H1 (cell line): ENCODE measurements at regions not wholly inside any gene's neighbourhood (a gene's known extent, or its start where the extent isn't known, plus 50 kb on each side); places are given as distances from the start of the nearest gene placed in this dataset.

ENCODE experiments used
- CTCF ChIA-PET: fragments of 300-600 bp; sonication (Branson Sonifier 250); formaldehyde crosslinking; loops from one replicate; lab custom pipeline; 2021; ENCODE audit not compliant: partially characterized antibody; lab: Charles Lee
- POLR2A ChIA-PET: fragments of 300-600 bp; sonication (Branson Sonifier 250); formaldehyde crosslinking; loops from one replicate; lab custom pipeline; 2021; ENCODE audit warnings: inconsistent platforms; ENCODE audit not compliant: partially characterized antibody; lab: Charles Lee
- DNase-seq, 2 experiments: peaks; one replicate each; pipeline versions ENCODE4 v3.0.0 to v3.0.0-alpha.2; 2010 to 2022; ENCODE audit warnings: low spot score in 2 of 2, low read depth in 1 of 2, mixed read lengths in 1 of 2
- FAIRE-seq: peaks from 2 replicates; lab custom pipeline; 2011; peaks lifted over from hg19 to GRCh38; lab: Jason Lieb, UNC
- H2AFZ ChIP-seq: 2 replicates; pipeline ENCODE4 v1.8.1; 2012; ENCODE audit warnings: low read length, inconsistent platforms
- H2AK5ac ChIP-seq: 2 replicates; pipeline ENCODE4 v1.6.1; 2013; ENCODE audit warnings: low read depth, low read length
- H2BK120ac ChIP-seq: replicated peaks from 2 replicates; pipeline ENCODE3; 2013; ENCODE audit warnings: low read depth, low read length, inconsistent platforms
- H2BK12ac ChIP-seq: 2 replicates; pipeline ENCODE4 v1.6.1; 2013; ENCODE audit warnings: low read depth, low read length
- H2BK15ac ChIP-seq: 2 replicates; pipeline ENCODE4 v1.6.1; 2013; ENCODE audit warnings: low read length
- H2BK20ac ChIP-seq: 2 replicates; pipeline ENCODE4 v1.6.1; 2013; ENCODE audit warnings: low read length
- H2BK5ac ChIP-seq: 2 replicates; pipeline ENCODE4 v1.6.1; 2013; ENCODE audit warnings: low read depth, low read length
- H3K14ac ChIP-seq: 2 replicates; pipeline ENCODE4 v1.6.1; 2013; ENCODE audit warnings: inconsistent platforms; ENCODE audit not compliant: insufficient read length
- H3K18ac ChIP-seq: 2 replicates; pipeline ENCODE4 v1.6.1; 2013; ENCODE audit warnings: low read length; ENCODE audit errors: extremely low read depth
- H3K23ac ChIP-seq: 2 replicates; pipeline ENCODE4 v1.6.1; 2013; ENCODE audit warnings: inconsistent platforms; ENCODE audit not compliant: insufficient read length
- H3K23me2 ChIP-seq: 2 replicates; pipeline ENCODE4 v1.6.1; 2013; ENCODE audit warnings: low read depth, low read length
- H3K27ac ChIP-seq: 2 replicates; pipeline ENCODE4 v1.6.1; 2011; ENCODE audit warnings: low read depth, low read length, inconsistent platforms
- H3K27me3 ChIP-seq, 4 experiments: replicated peaks in 1 of 4; 1 replicate in 1 of 4; 2 replicates in 3 of 4; pipeline versions ENCODE4 v1.6.1 to v1.8.1; 2011 to 2013; ENCODE audit warnings: low read length in 3 of 4, mild to moderate bottlenecking in 3 of 4, inconsistent platforms in 2 of 4, mixed read lengths in 2 of 4, moderate library complexity in 1 of 4; ENCODE audit not compliant: control insufficient read depth in 3 of 4, insufficient read depth in 3 of 4; ENCODE audit errors: extremely low read depth in 1 of 4
- H3K36me3 ChIP-seq, 4 experiments: 2 replicates each; pipeline versions ENCODE4 v1.6.1 to v1.8.1; 2011 to 2013; ENCODE audit warnings: mild to moderate bottlenecking in 4 of 4, low read length in 3 of 4, moderate library complexity in 2 of 4, control low read depth in 1 of 4, inconsistent platforms in 1 of 4; ENCODE audit not compliant: insufficient read depth in 4 of 4, control insufficient read depth in 2 of 4
- H3K4ac ChIP-seq: replicated peaks from 2 replicates; pipeline ENCODE3; 2013; ENCODE audit warnings: low read length, low read depth, mixed read lengths, inconsistent platforms; ENCODE audit not compliant: insufficient read length
- H3K4me1 ChIP-seq, 4 experiments: replicated peaks in 1 of 4; 1 replicate in 1 of 4; 2 replicates in 3 of 4; pipeline versions ENCODE4 v1.6.1 to v1.8.1; 2011 to 2013; ENCODE audit warnings: low read length in 3 of 4, inconsistent platforms in 2 of 4, mixed read lengths in 1 of 4; ENCODE audit not compliant: insufficient read depth in 4 of 4, control insufficient read depth in 3 of 4
- H3K4me2 ChIP-seq, 2 experiments: 2 replicates each; pipeline versions ENCODE4 v1.6.1 to v1.8.1; 2011 to 2013; ENCODE audit warnings: low read depth in 2 of 2, low read length in 2 of 2, control low read depth in 1 of 2, inconsistent platforms in 1 of 2, mild to moderate bottlenecking in 1 of 2; ENCODE audit not compliant: insufficient read depth in 1 of 2
- H3K4me3 ChIP-seq, 4 experiments: fragments of 200-600, 300-600 bp in 1 of 4; sonication (generic), shearing (Covaris generic), sonication (Bioruptor Twin) in 1 of 4; 2 replicates each; pipeline versions ENCODE4 v1.5.1 to v1.8.1; 2011 to 2016; ENCODE audit warnings: low read length in 4 of 4, low read depth in 3 of 4, control low read depth in 2 of 4, inconsistent platforms in 2 of 4, mild to moderate bottlenecking in 2 of 4, mixed read lengths in 1 of 4, moderate library complexity in 1 of 4; ENCODE audit not compliant: insufficient read depth in 2 of 4; ENCODE audit errors: extremely low read depth in 1 of 4
- H3K56ac ChIP-seq: replicated peaks from 2 replicates; pipeline ENCODE3; 2013; ENCODE audit warnings: low read depth, mild to moderate bottlenecking, mixed read lengths, low read length, inconsistent platforms; ENCODE audit not compliant: insufficient read length
- H3K79me1 ChIP-seq: 2 replicates; pipeline ENCODE4 v1.6.1; 2013; ENCODE audit warnings: low read depth, low read length, control low read depth
- H3K79me2 ChIP-seq, 2 experiments: 2 replicates each; pipeline versions ENCODE4 v1.6.1 to v1.8.1; 2012 to 2013; ENCODE audit warnings: low read length in 2 of 2, mild to moderate bottlenecking in 2 of 2, inconsistent platforms in 1 of 2; ENCODE audit not compliant: insufficient read depth in 2 of 2, control insufficient read depth in 1 of 2
- H3K9ac ChIP-seq, 4 experiments: replicated peaks in 1 of 4; 1 replicate in 1 of 4; 2 replicates in 3 of 4; pipeline versions ENCODE4 v1.6.1 to v1.8.1; 2011 to 2013; ENCODE audit warnings: low read depth in 3 of 4, low read length in 3 of 4, control low read depth in 2 of 4, mild to moderate bottlenecking in 2 of 4, moderate library complexity in 2 of 4, inconsistent platforms in 1 of 4; ENCODE audit errors: extremely low read depth in 1 of 4
- H3K9me3 ChIP-seq, 2 experiments: 2 replicates each; pipeline versions ENCODE4 v1.6.1 to v1.8.1; 2012 to 2013; ENCODE audit warnings: mild to moderate bottlenecking in 2 of 2, moderate library complexity in 2 of 2, control low read depth in 1 of 2, inconsistent platforms in 1 of 2, low read depth in 1 of 2, low read length in 1 of 2, mixed read lengths in 1 of 2; ENCODE audit not compliant: insufficient read depth in 2 of 2
- H4K20me1 ChIP-seq, 2 experiments: replicated peaks in 1 of 2; 2 replicates each; pipeline versions ENCODE3 to v1.8.1; 2011 to 2013; ENCODE audit warnings: inconsistent platforms in 2 of 2, low read length in 2 of 2, mild to moderate bottlenecking in 1 of 2; ENCODE audit not compliant: insufficient read depth in 2 of 2, control insufficient read depth in 1 of 2
- H4K5ac ChIP-seq: 2 replicates; pipeline ENCODE4 v1.6.1; 2013; ENCODE audit warnings: low read length, low read depth, mixed read lengths, inconsistent platforms; ENCODE audit not compliant: insufficient read length
- H4K8ac ChIP-seq: 2 replicates; pipeline ENCODE4 v1.8.0; 2013; ENCODE audit warnings: mild to moderate bottlenecking, moderate library complexity, low read length, inconsistent platforms; ENCODE audit not compliant: insufficient read depth; ENCODE audit errors: extremely low read depth
- H4K91ac ChIP-seq: replicated peaks from 2 replicates; pipeline ENCODE3; 2013; ENCODE audit warnings: low read length, mixed read lengths, inconsistent platforms; ENCODE audit not compliant: insufficient read length
- BACH1 ChIP-seq: IDR thresholded peaks from 2 replicates; pipeline ENCODE4 v1.6.1; 2012; ENCODE audit warnings: low read length, improper control_type of control experiment
- CHD2 ChIP-seq: IDR thresholded peaks from 2 replicates; pipeline ENCODE4 v1.6.1; 2012; ENCODE audit warnings: low read length, improper control_type of control experiment
- EZH2 ChIP-seq: fragments of 200-600 bp; sonication (generic); IDR thresholded peaks from 2 replicates; pipeline ENCODE4 v1.7.1; 2012; ENCODE audit warnings: low read depth, mild to moderate bottlenecking, moderate library complexity, low read length, inconsistent platforms; ENCODE audit not compliant: severe bottlenecking
- JUN ChIP-seq: IDR thresholded peaks from 2 replicates; pipeline ENCODE4 v1.6.1; 2011; ENCODE audit warnings: low read depth, mild to moderate bottlenecking, improper control_type of control experiment, low read length
- NRF1 ChIP-seq: IDR thresholded peaks from 2 replicates; pipeline ENCODE4 v1.6.1; 2011; ENCODE audit warnings: mild to moderate bottlenecking, low read depth, low read length, improper control_type of control experiment
- PHF8 ChIP-seq: fragments of 200-600 bp; sonication (generic); conservative IDR thresholded peaks from 2 replicates; pipeline ENCODE4 v1.7.1; 2012; ENCODE audit warnings: low read depth, mild to moderate bottlenecking, inconsistent platforms, low read length, moderate library complexity
- POLR2A ChIP-seq, 2 experiments: IDR thresholded peaks; 1 replicate in 1 of 2; 2 replicates in 1 of 2; pipeline ENCODE4 v1.6.1; 2011; ENCODE audit warnings: low read depth in 2 of 2, low read length in 2 of 2, mild to moderate bottlenecking in 2 of 2; ENCODE audit errors: control extremely low read depth in 1 of 2
- POLR2AphosphoS5 ChIP-seq: IDR thresholded peaks from 2 replicates; pipeline ENCODE4 v1.6.1; 2011; ENCODE audit warnings: low read depth, low read length
- RAD21 ChIP-seq, 2 experiments: IDR thresholded peaks in 1 of 2; conservative IDR thresholded peaks in 1 of 2; 2 replicates each; pipeline ENCODE4 v1.6.1; 2011; ENCODE audit warnings: low read depth in 2 of 2, low read length in 2 of 2, improper control_type of control experiment in 1 of 2, inconsistent platforms in 1 of 2, mild to moderate bottlenecking in 1 of 2, moderate library complexity in 1 of 2
- RFX5 ChIP-seq: IDR thresholded peaks from 2 replicates; pipeline ENCODE4 v1.6.1; 2011; ENCODE audit warnings: low read depth, low read length, improper control_type of control experiment, borderline replicate concordance
- SRF ChIP-seq: IDR thresholded peaks from 2 replicates; pipeline ENCODE4 v1.6.1; 2011; ENCODE audit warnings: mild to moderate bottlenecking, low read depth, low read length, moderate library complexity
- SUZ12 ChIP-seq: fragments of 200-600 bp; sonication (generic); IDR thresholded peaks from 2 replicates; pipeline ENCODE4 v1.6.1; 2012; ENCODE audit warnings: mild to moderate bottlenecking, inconsistent platforms, low read length, moderate library complexity, mixed read lengths
- TBP ChIP-seq: IDR thresholded peaks from 2 replicates; pipeline ENCODE4 v1.6.1; 2011; ENCODE audit warnings: low read depth, low read length, improper control_type of control experiment
- WGBS, 2 experiments: shearing (Covaris generic) in 1 of 2; methylation state at CpG; one replicate each; pipeline versions ENCODE4 v1.1.6 to v1.1.7; 2013 to 2015; ENCODE audit warnings: low lambda C conversion rate in 2 of 2, mixed read lengths in 2 of 2, inconsistent platforms in 1 of 2, low coverage in 1 of 2, missing lambda C conversion rate in 1 of 2; ENCODE audit not compliant: insufficient replicate concordance in 2 of 2, insufficient coverage in 1 of 2, insufficient read length in 1 of 2; ENCODE audit errors: extremely low coverage in 1 of 2, missing lambda C conversion rate in 1 of 2; 5-methylcytosine and 5-hydroxymethylcytosine counted together
- TF ChIP-seq, protein P1 (sequence below): IDR thresholded peaks from 2 replicates; pipeline ENCODE4 v1.6.1; 2012; ENCODE audit warnings: low read length, inconsistent platforms

DNA sequence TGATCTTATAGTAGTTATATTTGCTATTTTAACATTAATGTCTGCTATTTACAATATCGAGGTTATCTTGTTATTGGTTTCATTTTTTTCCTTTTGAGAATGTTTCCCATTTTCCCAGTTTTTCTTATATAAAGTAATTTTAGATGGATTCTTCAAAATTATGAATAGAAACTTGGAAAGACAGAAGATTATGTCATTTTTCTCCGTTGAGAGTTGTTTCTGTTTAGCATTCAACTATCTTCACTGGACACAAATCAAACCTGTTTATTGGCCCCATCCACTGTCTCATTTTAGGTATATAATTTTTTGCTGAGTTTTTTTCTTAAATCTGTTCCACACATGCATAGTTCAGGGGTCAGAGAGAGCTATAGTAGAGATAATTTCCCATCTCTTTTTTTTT, 1430.9 kb upstream of the MIR17HG start:
- whole genome bisulfite sequencing, 2 experiments = 91% methylated on average over 2 of the region's 2 CpGs; no CpG with 5 or more reads in 1 of the 2 experiments
- Histone ChIP-seq H2BK5ac (no peak overlapping the region), H4K5ac (no peak overlapping the region), H3K23me2 (no peaks in the 10 kb centered on the region), H2BK20ac (no peak overlapping the region), H3K27ac (no peak overlapping the region), H2BK15ac (no peak overlapping the region), H4K91ac (no peak overlapping the region), H4K20me1 (no peaks in the 10 kb centered on the region), H3K9me3 (no peaks in the 10 kb centered on the region), H2BK12ac (no peak overlapping the region), H3K36me3 (no peaks in the 10 kb centered on the region), H3K23ac (no peak overlapping the region), H3K4me1 (no peaks in the 10 kb centered on the region), H4K8ac (no peak overlapping the region), H3K56ac (no peak overlapping the region), H3K4me3 (no peak overlapping the region), H3K79me1 (no peaks in the 10 kb centered on the region), H3K9ac (no peak overlapping the region), H3K18ac (no peak overlapping the region), H3K4ac (no peak overlapping the region), H3K4me2 (no peak overlapping the region), H2AFZ (no peak overlapping the region), H3K14ac (no peak overlapping the region), H3K27me3 (no peaks in the 10 kb centered on the region), H2AK5ac (no peak overlapping the region), H2BK120ac (no peak overlapping the region), H3K79me2 (no peaks in the 10 kb centered on the region)
- POLR2A ChIA-PET = no interaction called here
- FAIRE-seq (no peak), DNase-seq (no peak)
- CTCF ChIA-PET = interaction anchor here (0.6 kb wide), 1 partner anchor 25 kb away, joined by 4 read pairs; no protein-coding TSS in a partner anchor
- no peak for TF ChIP-seq EZH2
- no peak for TF ChIP-seq CHD2
- TF ChIP-seq RAD21 (IDR thresholded peaks at IDR 0.05 in 1 of 2, conservative IDR thresholded peaks at IDR 0.05 in 1 of 2; ENCODE audit: low read depth in 2 of 2, low read length in 2 of 2) = no peak
- no peak for TF ChIP-seq SUZ12
- TF ChIP-seq, protein P1, sequence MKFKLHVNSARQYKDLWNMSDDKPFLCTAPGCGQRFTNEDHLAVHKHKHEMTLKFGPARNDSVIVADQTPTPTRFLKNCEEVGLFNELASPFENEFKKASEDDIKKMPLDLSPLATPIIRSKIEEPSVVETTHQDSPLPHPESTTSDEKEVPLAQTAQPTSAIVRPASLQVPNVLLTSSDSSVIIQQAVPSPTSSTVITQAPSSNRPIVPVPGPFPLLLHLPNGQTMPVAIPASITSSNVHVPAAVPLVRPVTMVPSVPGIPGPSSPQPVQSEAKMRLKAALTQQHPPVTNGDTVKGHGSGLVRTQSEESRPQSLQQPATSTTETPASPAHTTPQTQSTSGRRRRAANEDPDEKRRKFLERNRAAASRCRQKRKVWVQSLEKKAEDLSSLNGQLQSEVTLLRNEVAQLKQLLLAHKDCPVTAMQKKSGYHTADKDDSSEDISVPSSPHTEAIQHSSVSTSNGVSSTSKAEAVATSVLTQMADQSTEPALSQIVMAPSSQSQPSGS = no peak
- no peak for TF ChIP-seq TBP
- TF ChIP-seq POLR2AphosphoS5 = no peak
- no peak for TF ChIP-seq JUN
- TF ChIP-seq SRF = no peak
- TF ChIP-seq BACH1 = no peak
- no peak for TF ChIP-seq PHF8
- no peak for TF ChIP-seq NRF1
- TF ChIP-seq RFX5 = no peak
- no peak for TF ChIP-seq POLR2A (IDR thresholded peaks at IDR 0.05; ENCODE audit: control extremely low read depth in 1 of 2, low read depth in 2 of 2, low read length in 2 of 2)
